Effector memory CD8-positive, alpha-beta T cell (primary cell): ENCODE measurements at regions not wholly inside any gene's neighbourhood (a gene's known extent, or its start where the extent isn't known, plus 50 kb on each side); places are given as distances from the start of the nearest gene placed in this dataset.

ENCODE experiments used
- ATAC-seq: fragments of 150-1000 bp; cut with Tn5 transposase; replicated peaks from 2 replicates; pipeline ENCODE4 v1.10.0; 2021; ENCODE audit warnings: mild to moderate bottlenecking, moderate library complexity
- DNase-seq, 3 experiments: peaks; one replicate each; pipeline ENCODE4 v3.0.0; 2021
- H3K27ac Mint-ChIP-seq, 2 donors: one replicate each; pipeline ENCODE4 v1.8.0; 2022; ENCODE audit warnings: mild to moderate bottlenecking in 2 of 2, mixed read lengths in 2 of 2, moderate library complexity in 2 of 2
- H3K27me3 Mint-ChIP-seq, 2 donors: one replicate each; pipeline ENCODE4 v1.8.0; 2022; ENCODE audit warnings: mixed read lengths in 2 of 2
- H3K36me3 Mint-ChIP-seq: one replicate; pipeline ENCODE4 v1.8.0; 2022; ENCODE audit warnings: mild to moderate bottlenecking, moderate library complexity, mixed read lengths; ENCODE audit not compliant: insufficient read depth
- H3K4me1 Mint-ChIP-seq, 2 donors: one replicate each; pipeline ENCODE4 v1.8.0; 2022; ENCODE audit warnings: low read depth in 2 of 2, mixed read lengths in 2 of 2
- H3K4me3 Mint-ChIP-seq, 2 donors: one replicate each; pipeline ENCODE4 v1.8.0; 2022; ENCODE audit warnings: mild to moderate bottlenecking in 2 of 2, mixed read lengths in 2 of 2, moderate library complexity in 2 of 2
- H3K9me3 Mint-ChIP-seq, 2 donors: one replicate each; pipeline ENCODE4 v1.8.0; 2022; ENCODE audit warnings: mixed read lengths in 2 of 2

GRCh38 chr3:194285850-194286197 lies 65.3 kb downstream of the CPN2 start:
- Mint-ChIP-seq H3K4me1 (no peaks in the 10 kb centered on the region), H3K4me3 (no peak overlapping the region), H3K27me3 (peaks cover 5 to 42% of the 10 kb centered on the region in 2 donors), H3K27ac (no peak overlapping the region), H3K36me3 (peaks cover 3% of the 10 kb centered on the region), H3K9me3 (no peaks in the 10 kb centered on the region)
- ATAC-seq (no peak), DNase-seq (no peak)

- peaks cover 3% of the 10 kb centered on the region for H3K36me3 Mint-ChIP-seq
- DNase-seq: no peak
- H3K27me3 Mint-ChIP-seq: peaks cover 5 to 37% of the 10 kb centered on the region in 2 donors
- H3K9me3 Mint-ChIP-seq: no peaks in the 10 kb centered on the region
- no peaks in the 10 kb centered on the region for H3K4me1 Mint-ChIP-seq
- no peak for ATAC-seq
- H3K27ac Mint-ChIP-seq: no peak overlapping the region
- no peak overlapping the region for H3K4me3 Mint-ChIP-seq
Measured at GRCh38 chr3:194286375-194287146, 64.6 kb downstream of the CPN2 start.

- peaks cover 9 to 31% of the 10 kb centered on the region in 2 donors for H3K27me3 Mint-ChIP-seq
- no peak overlapping the region for H3K4me3 Mint-ChIP-seq
- H3K27ac Mint-ChIP-seq: no peak overlapping the region
- no peaks in the 10 kb centered on the region for H3K4me1 Mint-ChIP-seq
- no peak for DNase-seq
- no peak for ATAC-seq
- H3K36me3 Mint-ChIP-seq: peaks cover 3% of the 10 kb centered on the region
- no peaks in the 10 kb centered on the region for H3K9me3 Mint-ChIP-seq
Measured at GRCh38 chr3:194287374-194287773, 63.8 kb downstream of the CPN2 start.

- no peak overlapping the region for H3K27ac Mint-ChIP-seq
Measured at GRCh38 chr3:194287977-194288706, 63.0 kb downstream of the CPN2 start.

More at GRCh38 chr3:194287977-194288706, 63.0 kb downstream of the CPN2 start:
- H3K36me3 Mint-ChIP-seq: peaks cover 3% of the 10 kb centered on the region
- no peak for DNase-seq
- H3K9me3 Mint-ChIP-seq: no peaks in the 10 kb centered on the region
- H3K27me3 Mint-ChIP-seq: peaks cover 17 to 34% of the 10 kb centered on the region in 2 donors
- no peak for ATAC-seq
- no peak overlapping the region for H3K4me3 Mint-ChIP-seq
- H3K4me1 Mint-ChIP-seq: no peaks in the 10 kb centered on the region
